NCI-H526 treated with DMSO at 0.1 percent for 48 hours (cell line): ENCODE measurements at regions not wholly inside any gene's neighbourhood (a gene's known extent, or its start where the extent isn't known, plus 50 kb on each side); places are given as distances from the start of the nearest gene placed in this dataset.
A peak's percentile ranks its signal among the peaks of the same experiment; 100 is the strongest.

Experiments
- DNase-seq: peaks from one replicate; lab custom pipeline; 2025; lab: John Stamatoyannopoulos, UW

GRCh38 chr2:53448086-53448485 lies 319.5 kb upstream of the CHAC2 start:
- DNase-seq = no peak

GRCh38 chr2:53445383-53446070 lies 322.1 kb upstream of the CHAC2 start:
- no peak for DNase-seq

- DNase-seq = peak; percentile 30
Observed at GRCh38 chr2:53442783-53443182, 324.8 kb upstream of the CHAC2 start.

GRCh38 chr2:53442093-53442492 lies 325.5 kb upstream of the CHAC2 start:
- peak; percentile 40 for DNase-seq

GRCh38 chr2:53438692-53439091 lies 328.9 kb upstream of the CHAC2 start:
- no peak for DNase-seq

- DNase-seq = peak; percentile 33
Observed at GRCh38 chr2:53438100-53438499, 329.5 kb upstream of the CHAC2 start.

GRCh38 chr2:53437371-53437770 lies 330.2 kb upstream of the CHAC2 start:
- DNase-seq = no peak

GRCh38 chr2:53436882-53437281 lies 330.7 kb upstream of the CHAC2 start:
- no peak for DNase-seq

- DNase-seq = no peak
Observed at GRCh38 chr2:53435610-53436009, 332.0 kb upstream of the CHAC2 start.

- no peak for DNase-seq
Observed at GRCh38 chr2:53434466-53434865, 333.1 kb upstream of the CHAC2 start.

- DNase-seq = no peak
Observed at GRCh38 chr2:53432936-53433335, 334.7 kb upstream of the CHAC2 start.

- DNase-seq = no peak
Observed at GRCh38 chr2:53429901-53430300, 337.7 kb upstream of the CHAC2 start.

GRCh38 chr2:53424902-53425301 lies 342.7 kb upstream of the CHAC2 start:
- no peak for DNase-seq

GRCh38 chr2:53423465-53423864 lies 344.1 kb upstream of the CHAC2 start:
- no peak for DNase-seq

- DNase-seq = peak; percentile 16
Observed at GRCh38 chr2:53422979-53423378, 344.6 kb upstream of the CHAC2 start.

GRCh38 chr2:53417385-53417784 lies 350.2 kb upstream of the CHAC2 start:
- no peak for DNase-seq

- DNase-seq = no peak
Observed at GRCh38 chr2:53407363-53408080, 360.1 kb upstream of the CHAC2 start.

- DNase-seq = no peak
Observed at GRCh38 chr2:53403792-53404413, 363.7 kb upstream of the CHAC2 start.

- no peak for DNase-seq
Observed at GRCh38 chr2:53397085-53397484, 370.5 kb upstream of the CHAC2 start.

GRCh38 chr2:53381271-53381670 lies 386.3 kb upstream of the CHAC2 start:
- DNase-seq = no peak

GRCh38 chr2:53379547-53379946 lies 388.1 kb upstream of the CHAC2 start:
- no peak for DNase-seq

- no peak for DNase-seq
Observed at GRCh38 chr2:53378791-53379190, 388.8 kb upstream of the CHAC2 start.

- DNase-seq = no peak
Observed at GRCh38 chr2:53373126-53373525, 394.5 kb upstream of the CHAC2 start.
